HG03175 (cell line): ENCODE measurements at regions not wholly inside any gene's neighbourhood (a gene's known extent, or its start where the extent isn't known, plus 50 kb on each side); places are given as distances from the start of the nearest gene placed in this dataset.
A peak's percentile ranks its signal among the peaks of the same experiment; 100 is the strongest.
"Not testable (repeated sequence)": the region's sequence is repeated elsewhere in the genome, so short reads cannot be mapped to it uniquely, and the experiment has no call there.

Experiments used
- ATAC-seq: cut with Tn5 transposase; IDR thresholded peaks from one replicate; pipeline ENCODE4 v1.9.1; 2021; ENCODE audit warnings: mild to moderate bottlenecking, moderate library complexity; ENCODE audit not compliant: unreplicated experiment

- no peak for ATAC-seq
Observed at GRCh38 chrX:65831268-65831667, 163.8 kb downstream of the MSN start.

DNA sequence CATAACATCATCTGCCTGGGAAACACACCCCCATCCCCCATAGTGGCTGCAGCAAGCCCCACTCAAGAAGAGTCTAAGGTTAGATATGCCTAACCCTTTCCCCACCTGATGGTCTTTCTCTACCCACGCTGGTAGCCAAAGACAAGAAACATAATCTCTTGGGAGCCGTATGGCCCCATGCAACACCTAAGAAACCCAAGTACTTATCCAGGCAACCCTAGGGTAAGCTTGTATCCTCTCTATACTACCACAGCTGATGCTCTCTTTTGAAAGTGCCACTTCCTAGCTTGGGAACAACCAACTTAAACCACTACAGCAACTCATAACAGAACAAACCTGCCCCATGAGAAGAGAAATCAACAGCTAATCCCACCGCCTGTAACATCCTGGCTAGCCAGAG lies 161.1 kb downstream of the MSN start:
- no peak for ATAC-seq

DNA sequence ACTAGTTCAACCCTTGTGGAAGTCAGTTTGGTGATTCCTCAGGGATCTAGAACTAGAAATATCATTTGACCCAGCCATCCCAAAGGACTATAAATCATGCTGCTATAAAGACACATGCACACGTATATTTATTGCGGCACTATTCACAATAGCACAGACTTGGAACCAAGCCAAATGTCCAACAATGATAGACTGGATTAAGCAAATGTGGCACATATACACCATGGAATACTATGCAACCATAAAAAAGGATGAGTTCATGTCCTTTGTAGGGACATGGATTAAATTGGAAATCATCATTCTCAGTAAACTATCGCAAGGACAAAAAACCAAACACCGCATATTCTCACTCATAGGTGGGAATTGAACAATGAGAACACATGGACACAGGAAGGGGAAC lies 157.8 kb downstream of the MSN start:
- ATAC-seq, result not testable (repeated sequence)

DNA sequence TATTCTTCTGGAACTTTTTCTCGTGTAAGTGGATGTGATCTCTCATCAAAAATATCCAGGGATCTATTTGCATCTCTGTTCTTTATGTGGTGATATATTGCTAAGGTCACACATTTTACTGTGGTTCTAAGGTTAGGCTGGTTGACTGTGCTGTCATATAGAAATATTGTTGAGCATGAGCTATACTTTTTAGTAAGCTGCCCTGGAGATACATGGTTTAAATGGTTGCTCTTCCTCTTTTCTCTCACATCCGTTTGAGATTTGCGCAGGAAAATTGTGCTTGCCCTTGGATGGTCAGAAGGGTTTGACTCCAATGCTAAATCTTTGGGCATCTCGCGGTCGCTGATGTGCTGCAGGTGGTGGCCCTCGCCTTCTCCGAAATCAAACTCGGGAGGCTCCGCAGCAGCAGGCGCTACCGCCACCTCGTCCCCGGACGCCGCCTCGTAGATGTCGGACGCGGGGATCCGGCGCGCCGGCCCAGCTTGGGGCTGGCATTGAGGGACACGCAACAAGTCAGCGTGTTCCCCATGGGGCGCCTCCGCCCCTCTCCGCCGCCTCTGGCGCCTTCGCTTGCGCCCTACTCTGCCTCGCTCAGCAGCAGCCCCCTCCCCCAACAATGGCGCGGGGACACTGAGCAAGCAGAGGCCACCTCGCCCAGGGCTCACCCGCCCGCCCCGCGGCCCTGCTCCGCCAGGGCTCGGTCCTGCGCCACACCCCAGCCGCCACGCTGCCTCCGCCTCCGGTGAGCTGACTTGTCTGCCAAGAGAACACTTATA lies 154.5 kb downstream of the MSN start:
- ATAC-seq, result peak; percentile 74

DNA sequence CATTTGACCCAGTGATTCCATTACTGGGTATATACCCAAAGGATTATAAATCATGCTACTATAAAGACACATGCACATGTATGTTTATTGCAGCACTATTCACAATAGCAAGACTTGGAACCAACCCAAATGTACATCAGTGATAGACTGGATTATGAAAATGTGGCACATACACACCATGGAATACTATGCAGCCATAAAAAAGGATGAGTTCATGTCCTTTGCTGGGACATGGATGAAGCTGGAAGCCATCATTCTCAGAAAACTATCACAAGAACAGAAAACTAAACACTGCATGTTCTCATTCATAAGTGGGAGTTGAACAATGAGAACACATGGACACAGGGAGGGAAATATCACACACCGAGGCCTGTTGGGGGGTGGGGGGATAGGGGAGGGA lies 152.5 kb downstream of the MSN start:
- not testable (repeated sequence) for ATAC-seq

- no peak for ATAC-seq
Observed at GRCh38 chrX:65813245-65813644, 145.8 kb downstream of the MSN start.

DNA sequence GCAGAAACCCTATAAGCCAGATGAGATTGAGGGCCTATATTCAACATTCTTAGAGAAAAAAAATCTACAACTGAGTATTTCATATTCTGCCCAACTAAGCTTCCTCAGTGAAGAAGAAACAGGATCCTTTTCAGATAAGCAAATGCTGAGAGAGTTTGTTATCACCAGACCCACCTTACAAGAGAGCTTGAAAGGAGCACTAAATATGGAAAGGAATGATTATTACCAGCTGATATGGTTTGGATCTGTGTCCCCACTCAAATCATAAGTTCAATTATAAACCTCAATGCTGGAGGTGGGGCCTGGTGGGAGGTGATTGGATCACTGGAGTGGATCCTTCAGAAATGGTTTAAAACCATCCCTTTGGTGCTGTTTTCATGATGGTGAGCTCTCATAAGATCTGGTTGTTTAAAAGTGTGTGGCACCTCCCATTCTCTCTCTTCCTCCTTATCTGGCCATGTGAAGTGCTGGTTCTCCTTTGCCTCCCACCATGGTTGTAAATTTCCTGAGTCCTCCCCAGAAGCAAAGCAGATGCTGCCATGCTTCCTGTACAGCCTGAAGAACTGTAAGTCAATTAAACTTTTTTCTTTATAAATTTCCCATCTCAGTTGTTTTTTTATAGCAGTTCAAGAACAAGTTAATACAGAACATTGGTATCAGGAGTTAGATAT lies 144.2 kb downstream of the MSN start:
- ATAC-seq, result no peak
